CD4-positive, alpha-beta T cell treated with Interleukin-12 subunit alpha and Interleukin-12 subunit beta, for 1 hour (primary cell): ENCODE measurements at regions not wholly inside any gene's neighbourhood (a gene's known extent, or its start where the extent isn't known, plus 50 kb on each side); places are given as distances from the start of the nearest gene placed in this dataset.
"Not testable (repeated sequence)": the region's sequence is repeated elsewhere in the genome, so short reads cannot be mapped to it uniquely, and the experiment has no call there.

ENCODE experiments used
- DNase-seq: peaks from one replicate; pipeline ENCODE4 v3.0.0-alpha.2; 2020

DNA sequence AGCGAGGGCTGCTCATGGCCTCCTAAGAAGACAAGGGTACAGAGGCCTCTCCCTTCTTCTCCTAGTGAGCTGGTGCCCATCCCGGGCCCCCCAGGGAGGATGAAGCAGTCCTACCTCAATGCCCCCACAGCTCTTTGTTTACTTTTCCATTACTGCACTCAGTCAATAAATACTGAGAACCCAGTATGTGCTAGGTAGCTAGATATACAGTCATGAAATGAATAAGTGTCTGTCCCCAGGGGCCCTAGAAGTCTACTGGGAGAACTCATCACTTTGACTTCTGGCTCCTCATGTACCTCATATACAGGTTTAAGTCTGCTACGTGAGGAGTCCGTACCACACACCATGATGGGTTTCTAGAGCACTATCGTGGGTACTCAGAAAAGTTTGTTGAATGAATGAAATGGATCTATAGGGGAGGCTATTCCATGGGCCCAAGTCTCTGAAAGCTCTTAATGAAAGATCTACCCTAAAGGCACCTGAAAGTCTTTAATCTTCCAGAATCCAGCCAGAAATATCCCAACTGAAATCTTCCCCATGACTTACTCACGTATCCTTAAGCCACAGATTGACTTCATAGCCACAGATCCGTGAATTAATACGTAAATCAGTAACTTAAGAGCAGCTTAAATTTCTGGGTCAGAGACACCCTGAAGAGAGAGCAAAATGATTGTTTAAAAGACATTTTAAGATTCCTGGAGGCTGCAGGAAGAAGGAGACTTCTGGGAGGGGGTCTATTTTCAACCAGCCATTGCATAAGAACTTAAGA is 51.6 kb upstream of the POMP start:
- no peak for DNase-seq

DNA sequence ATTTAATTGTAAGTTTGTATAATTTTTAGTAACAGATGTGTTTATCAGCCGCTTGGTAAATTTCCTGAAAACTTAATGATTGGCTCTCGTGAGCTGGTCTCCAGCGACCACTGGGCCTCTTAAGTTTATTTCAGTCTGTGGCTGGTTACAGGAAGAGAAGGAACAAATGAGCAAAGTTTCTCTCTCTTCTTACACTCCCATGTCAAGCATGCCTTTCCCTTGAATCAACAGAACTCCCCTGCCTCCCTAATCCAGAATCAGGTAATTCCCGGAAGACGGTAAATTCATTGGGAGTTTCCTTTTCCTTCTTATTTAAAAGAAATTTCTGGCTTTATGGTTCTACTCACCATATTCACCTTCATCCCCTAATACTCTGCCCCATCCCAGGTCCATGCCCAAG is 52.5 kb upstream of the POMP start:
- DNase-seq, result no peak

GRCh38 chr13:28605147-28605546 is 53.8 kb upstream of the POMP start:
- not testable (repeated sequence) for DNase-seq

GRCh38 chr13:28603043-28603664 is 55.8 kb upstream of the POMP start:
- no peak for DNase-seq

DNA sequence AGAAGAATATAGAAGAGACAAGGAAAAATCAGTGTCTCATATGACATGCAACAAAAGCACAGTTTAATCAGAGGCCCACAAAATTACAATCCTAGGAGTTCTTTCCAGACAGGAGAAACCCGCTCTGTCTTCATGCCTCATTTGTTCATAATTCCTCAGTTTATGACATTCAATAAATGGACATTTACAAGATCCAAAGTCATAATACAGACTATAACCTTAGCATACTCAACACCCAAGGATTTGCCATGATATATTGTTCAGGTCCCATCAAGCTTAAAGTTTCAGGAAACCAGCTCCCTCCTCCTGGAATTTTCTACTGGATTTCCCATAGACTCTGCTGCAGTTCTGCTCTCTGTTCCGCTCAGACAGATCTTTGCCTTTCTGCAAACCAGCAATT is 56.4 kb upstream of the POMP start:
- DNase-seq, result no peak

GRCh38 chr13:28601581-28601980 is 57.3 kb upstream of the POMP start:
- no peak for DNase-seq

DNA sequence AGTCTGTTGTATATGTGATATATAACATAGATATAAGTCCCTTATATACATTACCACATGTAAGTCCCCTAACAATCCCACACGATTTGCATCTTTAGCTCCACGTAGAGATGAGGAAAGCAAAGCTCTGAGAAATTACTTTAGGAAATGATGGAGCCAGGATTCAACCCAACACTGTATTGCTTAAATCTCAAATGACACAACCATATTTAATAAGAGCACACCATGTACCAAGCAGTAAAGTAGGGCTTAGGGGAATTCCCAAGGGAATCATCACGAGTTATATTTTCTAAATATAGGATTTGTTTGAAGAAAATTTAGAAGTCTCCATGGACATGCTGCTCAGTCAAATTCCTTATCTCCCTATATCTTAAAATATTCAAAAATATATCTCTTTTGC is 61.3 kb upstream of the POMP start:
- DNase-seq, result no peak

- no peak for DNase-seq
Observed at GRCh38 chr13:28590461-28590860, 68.5 kb upstream of the POMP start.

DNA sequence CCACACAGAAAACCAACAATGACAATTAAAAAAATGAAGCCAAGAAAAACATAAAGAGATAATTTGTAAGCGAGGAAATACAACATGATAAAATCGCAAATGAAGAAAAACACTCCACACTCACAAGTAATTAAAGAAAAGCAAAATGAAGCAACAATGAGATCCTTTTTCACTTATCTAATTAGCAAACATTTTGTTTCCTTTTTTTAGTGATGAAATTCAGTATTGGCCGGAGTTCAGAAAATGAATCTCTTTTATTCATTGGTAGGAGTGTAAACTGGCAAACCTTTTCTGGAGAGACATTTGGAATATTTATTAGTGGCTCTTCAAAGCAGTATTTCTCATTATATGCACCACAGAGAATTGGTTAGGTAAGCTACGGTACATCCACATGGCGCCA is 70.6 kb upstream of the POMP start:
- no peak for DNase-seq

DNA sequence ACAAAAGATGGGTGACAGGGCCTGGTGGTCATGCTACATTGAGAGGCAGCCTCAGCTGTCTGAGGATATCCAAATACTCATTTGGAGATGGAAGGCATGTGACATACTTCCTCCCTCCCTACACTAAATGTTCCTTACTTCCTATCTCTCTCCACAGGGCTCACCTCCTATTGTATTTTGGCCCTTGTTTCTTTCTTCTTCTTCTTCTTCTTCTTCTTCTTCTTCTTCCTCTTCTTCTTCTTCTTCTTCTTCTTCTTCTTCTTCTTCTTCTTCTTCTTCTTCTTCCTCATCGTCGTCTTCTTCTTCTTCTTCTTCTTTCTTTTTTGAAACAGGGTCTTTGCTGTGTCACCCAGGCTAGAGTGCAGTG is 71.8 kb upstream of the POMP start:
- no peak for DNase-seq

DNA sequence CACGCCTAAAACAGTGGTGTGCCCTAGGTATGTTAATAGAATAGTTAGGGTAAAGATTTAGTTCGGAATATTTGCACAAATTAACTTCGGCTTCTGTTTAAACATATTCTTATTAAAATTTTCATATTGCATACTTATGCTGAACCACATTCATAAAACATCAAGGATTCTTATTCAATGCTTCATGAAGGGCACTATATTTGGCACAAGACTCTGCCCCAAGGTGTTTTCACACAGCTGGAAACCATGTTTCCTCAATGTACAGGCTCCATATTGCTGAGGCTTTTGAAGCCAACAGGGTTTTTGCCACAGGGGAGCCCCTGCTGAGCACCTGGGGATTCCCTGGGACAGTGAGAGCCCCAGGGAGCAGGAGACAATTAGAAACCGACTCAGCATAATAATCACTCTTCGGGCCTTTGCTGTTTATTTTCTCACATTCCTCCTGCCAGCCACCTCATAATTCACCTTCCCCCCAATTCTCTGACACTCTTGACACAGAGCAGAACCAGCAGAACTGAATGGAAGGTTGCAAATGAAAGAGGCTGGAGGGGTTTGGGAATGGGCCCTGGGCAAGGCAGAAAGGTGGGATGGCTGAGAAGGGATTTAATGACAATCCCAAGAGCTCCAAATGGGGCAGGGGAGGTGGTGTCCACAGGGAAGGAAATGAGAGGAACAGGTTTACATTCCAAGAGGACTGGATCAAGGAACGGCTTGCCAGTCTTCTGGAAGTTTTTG is 72.3 kb upstream of the POMP start:
- no peak for DNase-seq

- DNase-seq, result no peak
Observed at GRCh38 chr13:28585561-28585960, 73.4 kb upstream of the POMP start.

GRCh38 chr13:28584873-28585381 is 74.0 kb upstream of the POMP start:
- no peak for DNase-seq

DNA sequence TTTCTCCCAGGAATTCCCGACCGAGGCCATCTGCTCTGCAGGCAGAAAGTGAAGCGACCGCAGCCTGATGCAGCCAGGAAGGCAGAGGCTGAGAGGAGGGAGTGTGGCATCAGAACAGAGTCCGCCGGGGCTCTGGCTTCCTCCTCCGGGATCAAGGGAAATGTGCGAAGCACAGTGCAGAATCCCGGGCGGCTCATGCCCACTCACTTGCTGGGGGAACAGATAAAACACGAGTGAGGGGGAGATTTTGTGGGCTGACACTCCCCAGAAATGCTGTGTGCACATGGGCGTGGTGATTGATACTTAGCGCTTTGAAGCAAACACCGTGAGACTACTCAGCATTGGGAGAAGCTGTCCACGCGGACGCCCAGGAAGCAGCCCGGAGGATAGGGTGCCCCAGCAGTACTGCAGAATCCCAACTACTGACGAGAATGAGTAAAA is 75.3 kb upstream of the POMP start:
- DNase-seq, result no peak

DNA sequence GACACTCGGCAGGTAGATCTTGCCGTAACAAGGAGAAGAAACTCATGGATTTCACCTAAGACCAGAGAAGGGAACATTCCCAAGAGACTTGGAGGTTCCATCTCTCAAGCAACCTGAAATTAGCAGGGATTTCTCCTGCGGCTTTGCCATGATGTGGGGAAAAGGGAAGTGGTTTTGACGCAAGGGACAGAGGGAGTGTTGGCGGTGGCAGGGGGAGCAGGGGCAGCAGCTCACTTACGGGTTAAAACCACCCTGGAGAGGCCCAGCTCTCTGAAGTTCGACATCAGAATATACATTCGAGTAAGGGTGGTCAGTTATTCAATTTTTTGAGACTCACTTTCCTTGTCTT is 76.1 kb upstream of the POMP start:
- DNase-seq, result no peak

GRCh38 chr13:28582225-28582891 is 76.6 kb upstream of the POMP start:
- no peak for DNase-seq

DNA sequence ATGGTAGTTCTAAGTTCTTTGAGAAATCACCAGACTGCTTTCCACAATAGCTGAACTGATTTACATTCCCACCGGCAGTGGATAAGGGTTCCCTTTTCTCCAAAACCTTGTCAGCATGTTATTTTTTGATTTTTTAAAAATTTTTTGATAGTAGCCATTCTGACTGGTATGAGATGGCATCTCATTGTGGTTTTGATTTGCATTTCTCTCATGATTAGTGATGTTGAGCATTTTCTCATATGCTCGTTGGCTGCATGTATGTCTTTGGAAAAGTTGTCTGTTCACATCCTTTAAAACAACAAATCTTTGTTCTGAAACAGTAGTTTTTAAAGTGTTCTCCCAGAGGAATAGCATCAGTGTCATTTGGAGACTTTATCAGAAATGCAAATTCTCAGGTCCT is 77.5 kb upstream of the POMP start:
- DNase-seq, result no peak

- DNase-seq, result no peak
Observed at GRCh38 chr13:28579736-28580135, 79.2 kb upstream of the POMP start.

GRCh38 chr13:28579322-28579721 is 79.6 kb upstream of the POMP start:
- no peak for DNase-seq

DNA sequence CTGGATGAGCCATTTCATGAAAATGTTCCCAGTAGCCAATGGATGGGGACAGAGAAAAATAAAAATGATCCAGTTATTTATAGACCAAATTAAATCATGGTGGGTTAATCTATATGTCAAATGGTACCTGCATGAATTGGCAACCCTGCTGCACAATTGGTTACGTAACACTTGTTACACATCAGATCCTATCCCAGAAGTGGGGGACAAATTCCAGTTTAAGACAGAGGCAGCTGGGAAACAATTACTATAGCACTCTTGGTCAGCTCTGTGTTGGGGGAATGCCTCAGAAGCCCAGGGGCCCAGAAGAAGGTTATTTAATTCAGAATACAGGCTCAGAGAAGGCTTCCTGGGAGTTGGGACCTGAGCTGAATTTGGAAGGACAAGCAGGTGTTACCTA is 81.1 kb upstream of the FLT1 start:
- DNase-seq, result no peak

GRCh38 chr13:28575200-28575599 is 80.3 kb upstream of the FLT1 start:
- no peak for DNase-seq

GRCh38 chr13:28574617-28575142 is 79.8 kb upstream of the FLT1 start:
- DNase-seq, result peak; percentile 2
